Gastroesophageal sphincter (tissue), 3 donors: ENCODE measurements at regions not wholly inside any gene's neighbourhood (a gene's known extent, or its start where the extent isn't known, plus 50 kb on each side); places are given as distances from the start of the nearest gene placed in this dataset.

Experiments
- CTCF ChIP-seq, 4 experiments: fragments of 200-600 bp in 2 of 4; fragments of 450-650 bp in 2 of 4; sonication (generic) in 1 of 4; IDR thresholded peaks; one replicate each; pipeline ENCODE4 v1.5.1; 2017 to 2019; ENCODE audit warnings: antibody characterized with exemption in 4 of 4, mild to moderate bottlenecking in 2 of 4, moderate library complexity in 2 of 4
- EP300 ChIP-seq: sonication (generic); formaldehyde crosslinking; IDR thresholded peaks from one replicate; pipeline ENCODE4 v1.6.1; 2017; ENCODE audit warnings: antibody characterized with exemption, mild to moderate bottlenecking
- POLR2A ChIP-seq, 2 donors: fragments of 450-650 bp; IDR thresholded peaks; one replicate each; pipeline ENCODE4 v1.6.1; 2017; ENCODE audit warnings: antibody characterized with exemption in 2 of 2, mild to moderate bottlenecking in 2 of 2, moderate library complexity in 1 of 2
- POLR2AphosphoS5 ChIP-seq: sonication (generic); formaldehyde crosslinking; IDR thresholded peaks from one replicate; pipeline ENCODE4 v1.6.1; 2017; ENCODE audit warnings: antibody characterized with exemption

GRCh38 chr1:63049135-63049534, 265.2 kb downstream of the ATG4C start:
- TF ChIP-seq CTCF (IDR thresholded peaks at IDR 0.05) (no peak), POLR2AphosphoS5 (no peak), POLR2A (IDR thresholded peaks at IDR 0.05) (no peak), EP300 (no peak)
